ENCODE measurements at regions not wholly inside any gene's neighbourhood (a gene's known extent, or its start where the extent isn't known, plus 50 kb on each side); places are given as distances from the start of the nearest gene placed in this dataset.
A peak's percentile ranks its signal among the peaks of the same experiment; 100 is the strongest.

GRCh38 chr14:22448905-22449599 lies 140.0 kb downstream of the DAD1 start:
- H3K23ac ChIP-seq (ENCODE audit: low read depth, low read length): no peak overlapping the region
- BruUV-seq (replicated peaks): no TSS peak
- ChIA-PET CTCF (no interaction called here), POLR2A (ENCODE audit: unreplicated experiment) (no interaction called here)
- no peak overlapping the region for H2BK20ac ChIP-seq (ENCODE audit: low read depth, low read length)
- dilution Hi-C loops (cut with HindIII; ENCODE audit: low sequenced_read_pairs, unreplicated experiment): no loop called here
- H3K27ac ChIP-seq (ENCODE audit: insufficient read depth, low read length): no peak overlapping the region
- peak; percentile 26 for DNase-seq
- H3K36me3 ChIP-seq (ENCODE audit: control insufficient read depth, insufficient read depth, low read length): no peaks in the 10 kb centered on the region
- H3K4me1 ChIP-seq (ENCODE audit: control insufficient read depth, insufficient read depth, low read length): no peaks in the 10 kb centered on the region
- H3K27me3 ChIP-seq (ENCODE audit: control insufficient read depth, insufficient read depth, low read length): peaks cover 44% of the 10 kb centered on the region
- H4K20me1 ChIP-seq (ENCODE audit: insufficient read depth, low read length): no peaks in the 10 kb centered on the region
- in situ Hi-C loops (cut with MboI; ENCODE audit: low sequenced_read_pairs): no loop called here
- no peak overlapping the region for H2BK120ac ChIP-seq (ENCODE audit: low read depth, low read length)
- 50% methylated on average over 1 of the region's 4 CpGs; no CpG with 5 or more reads in 1 of the 2 experiments for WGBS, 2 experiments (ENCODE audit: extremely low coverage in 2 of 2, insufficient read length in 1 of 2)
- H3K9me3 ChIP-seq (ENCODE audit: control insufficient read depth, insufficient read depth, low read length): no peaks in the 10 kb centered on the region
- no peak for TF ChIP-seq MXI1 (IDR thresholded peaks at IDR 0.05; ENCODE audit: borderline replicate concordance, low read depth, low read length)
- TF ChIP-seq FOS (IDR thresholded peaks at IDR 0.05; ENCODE audit: low read depth, low read length): no peak
- TF ChIP-seq CHD1 (IDR thresholded peaks at IDR 0.05; ENCODE audit: low read depth, low read length): no peak
- no peak for TF ChIP-seq NFE2L2 (IDR thresholded peaks at IDR 0.05; ENCODE audit: low read depth, low read length)
- no peak for TF ChIP-seq MAFK (IDR thresholded peaks at IDR 0.05; ENCODE audit: low read depth, low read length)
- TF ChIP-seq RFX5 (IDR thresholded peaks at IDR 0.05; ENCODE audit: low read depth, low read length): no peak
- no peak for TF ChIP-seq POLR2A (IDR thresholded peaks at IDR 0.05; ENCODE audit: low read depth, low read length)
- H3K79me1 ChIP-seq (ENCODE audit: low read depth in 1 of 2, low read length in 2 of 2): no peaks in the 10 kb centered on the region
- no peak overlapping the region for H3K18ac ChIP-seq (ENCODE audit: low read depth, low read length)
- H3K9ac ChIP-seq (ENCODE audit: low read depth, low read length): no peak overlapping the region
- no peak overlapping the region for H3K56ac ChIP-seq (ENCODE audit: extremely low read depth, insufficient read depth, low read length)
- no peak overlapping the region for H3K4ac ChIP-seq (ENCODE audit: low read depth, low read length)
- no peaks in the 10 kb centered on the region for H3K9me1 ChIP-seq (ENCODE audit: insufficient read depth, low read length)
- H2AFZ ChIP-seq (replicated peaks; ENCODE audit: low read length, poor library complexity): no peak overlapping the region
- no peak for ATAC-seq (ENCODE audit: low read depth)
- H4K8ac ChIP-seq (ENCODE audit: low read depth in 2 of 2, low read length in 2 of 2): no peak overlapping the region
- intact Hi-C loops (cut with micrococcal nuclease): no loop called here
- no peak overlapping the region for H2BK15ac ChIP-seq (ENCODE audit: low read depth, low read length)
- no peak overlapping the region for H4K5ac ChIP-seq (ENCODE audit: low read depth, low read length)
- H3K4me3 ChIP-seq (ENCODE audit: insufficient read depth, low read depth, low read length): no peak overlapping the region
- no peak overlapping the region for H3K14ac ChIP-seq (replicated peaks; ENCODE audit: low read depth, low read length)
- no peak overlapping the region for H2AK5ac ChIP-seq (ENCODE audit: low read depth, low read length)
- H2BK5ac ChIP-seq (ENCODE audit: low read depth, low read length, poor library complexity, severe bottlenecking): no peak overlapping the region
- no peak overlapping the region for H3K4me2 ChIP-seq (ENCODE audit: low read depth, low read length)
- H2AK9ac ChIP-seq (replicated peaks; ENCODE audit: low read depth, low read length, poor library complexity): no peak overlapping the region
- H4K91ac ChIP-seq (ENCODE audit: insufficient read depth, low read depth, low read length): no peak overlapping the region

All from IMR-90 (cell line).